T1000 (cell line): ENCODE measurements at regions not wholly inside any gene's neighbourhood (a gene's known extent, or its start where the extent isn't known, plus 50 kb on each side); places are given as distances from the start of the nearest gene placed in this dataset.
"Not testable (repeated sequence)": the region's sequence is repeated elsewhere in the genome, so short reads cannot be mapped to it uniquely, and the experiment has no call there.

Source experiments
- DNase-seq: peaks from one replicate; lab custom pipeline; 2025; ENCODE audit warnings: mixed read lengths; lab: John Stamatoyannopoulos, UW

GRCh38 chr11:87871056-87871455 is 304.2 kb downstream of the RAB38 start:
- no peak for DNase-seq

GRCh38 chr11:87870086-87870485 is 305.2 kb downstream of the RAB38 start:
- no peak for DNase-seq

GRCh38 chr11:87866951-87867350 is 308.3 kb downstream of the RAB38 start:
- no peak for DNase-seq

GRCh38 chr11:87861030-87861429 is 314.2 kb downstream of the RAB38 start:
- DNase-seq: no peak

GRCh38 chr11:87859636-87860035 is 315.6 kb downstream of the RAB38 start:
- DNase-seq: no peak

- DNase-seq: no peak
Observed at GRCh38 chr11:87851827-87852226, 323.4 kb downstream of the RAB38 start.

- no peak for DNase-seq
Observed at GRCh38 chr11:87851234-87851633, 324.0 kb downstream of the RAB38 start.

GRCh38 chr11:87849216-87849615 is 326.0 kb downstream of the RAB38 start:
- no peak for DNase-seq

GRCh38 chr11:87840786-87841185 is 334.5 kb downstream of the RAB38 start:
- DNase-seq: no peak

GRCh38 chr11:87832211-87832610 is 343.0 kb downstream of the RAB38 start:
- no peak for DNase-seq

- DNase-seq: no peak
Observed at GRCh38 chr11:87820011-87820410, 355.2 kb downstream of the RAB38 start.

- DNase-seq: no peak
Observed at GRCh38 chr11:87819151-87819550, 356.1 kb downstream of the RAB38 start.

- DNase-seq: no peak
Observed at GRCh38 chr11:87812571-87813365, 362.5 kb downstream of the RAB38 start.

- no peak for DNase-seq
Observed at GRCh38 chr11:87810486-87810885, 364.8 kb downstream of the RAB38 start.

GRCh38 chr11:87809256-87809655 is 366.0 kb downstream of the RAB38 start:
- no peak for DNase-seq

GRCh38 chr11:87804176-87804575 is 371.1 kb downstream of the RAB38 start:
- DNase-seq: no peak

- DNase-seq: no peak
Observed at GRCh38 chr11:87803748-87804147, 371.5 kb downstream of the RAB38 start.

GRCh38 chr11:87784862-87785261 is 390.4 kb downstream of the RAB38 start:
- DNase-seq: not testable (repeated sequence)

GRCh38 chr11:87780068-87780413 is 395.2 kb downstream of the RAB38 start:
- DNase-seq: no peak

- no peak for DNase-seq
Observed at GRCh38 chr11:87779276-87780067, 395.8 kb downstream of the RAB38 start.

GRCh38 chr11:87778357-87778756 is 396.9 kb downstream of the RAB38 start:
- DNase-seq: peak; percentile 1

GRCh38 chr11:87775036-87775435 is 400.2 kb downstream of the RAB38 start:
- DNase-seq: no peak

GRCh38 chr11:87769661-87770060 is 405.6 kb downstream of the RAB38 start:
- DNase-seq: no peak
